Osteocyte (in vitro differentiated cells): ENCODE measurements at regions not wholly inside any gene's neighbourhood (a gene's known extent, or its start where the extent isn't known, plus 50 kb on each side); places are given as distances from the start of the nearest gene placed in this dataset.

ENCODE experiments used
- DNase-seq: peaks from one replicate; pipeline ENCODE4 v3.0.0; 2021; ENCODE audit warnings: mixed read lengths; ENCODE audit not compliant: unreplicated experiment; ENCODE audit errors: extremely low spot score
- H3K27ac Mint-ChIP-seq: one replicate; pipeline ENCODE4 v1.8.0; 2021; ENCODE audit warnings: mild to moderate bottlenecking, mixed read lengths; ENCODE audit not compliant: unreplicated experiment
- H3K27me3 Mint-ChIP-seq: one replicate; pipeline ENCODE4 v1.8.0; 2021; ENCODE audit warnings: mixed read lengths; ENCODE audit not compliant: unreplicated experiment
- H3K36me3 Mint-ChIP-seq: one replicate; pipeline ENCODE4 v1.8.0; 2021; ENCODE audit warnings: mixed read lengths; ENCODE audit not compliant: unreplicated experiment
- H3K4me1 Mint-ChIP-seq: one replicate; pipeline ENCODE4 v1.8.0; 2021; ENCODE audit warnings: mixed read lengths; ENCODE audit not compliant: unreplicated experiment
- H3K4me3 Mint-ChIP-seq: one replicate; pipeline ENCODE4 v1.8.0; 2021; ENCODE audit warnings: mild to moderate bottlenecking, moderate library complexity, mixed read lengths; ENCODE audit not compliant: unreplicated experiment
- H3K9me3 Mint-ChIP-seq: one replicate; pipeline ENCODE4 v1.8.0; 2021; ENCODE audit warnings: mixed read lengths; ENCODE audit not compliant: unreplicated experiment
- TF ChIP-seq, protein P1 (sequence below): fragments of 200-600 bp; sonication (generic); IDR thresholded peaks from 2 replicates; pipeline ENCODE4 v1.5.0; 2021; ENCODE audit warnings: antibody characterized with exemption, mild to moderate bottlenecking, moderate library complexity

DNA sequence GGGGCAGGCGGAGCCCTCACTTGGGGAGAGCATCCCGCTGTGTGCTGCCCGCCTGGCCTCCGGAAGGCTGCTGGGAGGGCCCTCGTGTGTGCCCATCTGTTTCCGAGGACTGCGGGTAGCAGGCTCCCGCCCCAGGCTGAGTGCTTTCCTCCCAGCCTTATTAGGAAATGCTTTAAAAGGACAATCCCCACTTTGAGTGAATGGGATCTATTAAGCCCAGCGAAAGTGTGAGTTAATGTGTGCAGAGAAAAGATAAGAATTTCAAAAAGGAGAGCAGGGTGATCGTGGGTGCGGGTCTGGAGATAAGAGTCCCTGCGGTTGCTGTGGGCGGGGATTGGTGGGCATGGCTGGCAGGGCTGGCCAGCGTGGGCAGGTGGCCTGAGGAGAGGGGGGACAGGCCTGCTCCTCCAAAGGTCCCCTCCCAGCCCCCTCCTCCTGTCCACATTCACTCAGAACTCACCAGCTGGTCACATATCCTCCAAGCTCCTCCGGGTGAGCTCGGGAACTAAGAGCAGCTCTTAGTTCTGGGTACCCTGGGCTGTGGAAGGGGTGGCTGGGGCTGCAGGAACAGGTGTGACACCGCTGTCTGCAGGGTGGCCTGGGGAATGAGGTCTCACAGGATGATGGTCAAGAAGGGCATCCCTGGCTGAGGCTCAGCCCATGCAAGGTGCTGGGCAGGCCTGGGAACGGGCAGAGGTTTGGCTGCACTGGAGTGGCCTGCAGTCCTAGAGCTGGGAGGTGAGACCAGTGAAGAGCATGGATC, 1260.3 kb downstream of the BRD1 start:
- Mint-ChIP-seq H3K9me3 (peaks cover 6% of the 10 kb centered on the region), H3K27me3 (no peaks in the 10 kb centered on the region), H3K4me1 (peaks cover 22% of the 10 kb centered on the region), H3K4me3 (peak overlapping the region; percentile 73), H3K27ac (no peak overlapping the region), H3K36me3 (peaks cover 5% of the 10 kb centered on the region)
- TF ChIP-seq, protein P1, sequence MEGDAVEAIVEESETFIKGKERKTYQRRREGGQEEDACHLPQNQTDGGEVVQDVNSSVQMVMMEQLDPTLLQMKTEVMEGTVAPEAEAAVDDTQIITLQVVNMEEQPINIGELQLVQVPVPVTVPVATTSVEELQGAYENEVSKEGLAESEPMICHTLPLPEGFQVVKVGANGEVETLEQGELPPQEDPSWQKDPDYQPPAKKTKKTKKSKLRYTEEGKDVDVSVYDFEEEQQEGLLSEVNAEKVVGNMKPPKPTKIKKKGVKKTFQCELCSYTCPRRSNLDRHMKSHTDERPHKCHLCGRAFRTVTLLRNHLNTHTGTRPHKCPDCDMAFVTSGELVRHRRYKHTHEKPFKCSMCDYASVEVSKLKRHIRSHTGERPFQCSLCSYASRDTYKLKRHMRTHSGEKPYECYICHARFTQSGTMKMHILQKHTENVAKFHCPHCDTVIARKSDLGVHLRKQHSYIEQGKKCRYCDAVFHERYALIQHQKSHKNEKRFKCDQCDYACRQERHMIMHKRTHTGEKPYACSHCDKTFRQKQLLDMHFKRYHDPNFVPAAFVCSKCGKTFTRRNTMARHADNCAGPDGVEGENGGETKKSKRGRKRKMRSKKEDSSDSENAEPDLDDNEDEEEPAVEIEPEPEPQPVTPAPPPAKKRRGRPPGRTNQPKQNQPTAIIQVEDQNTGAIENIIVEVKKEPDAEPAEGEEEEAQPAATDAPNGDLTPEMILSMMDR, result no peak
- peak; percentile 91 for DNase-seq

DNA sequence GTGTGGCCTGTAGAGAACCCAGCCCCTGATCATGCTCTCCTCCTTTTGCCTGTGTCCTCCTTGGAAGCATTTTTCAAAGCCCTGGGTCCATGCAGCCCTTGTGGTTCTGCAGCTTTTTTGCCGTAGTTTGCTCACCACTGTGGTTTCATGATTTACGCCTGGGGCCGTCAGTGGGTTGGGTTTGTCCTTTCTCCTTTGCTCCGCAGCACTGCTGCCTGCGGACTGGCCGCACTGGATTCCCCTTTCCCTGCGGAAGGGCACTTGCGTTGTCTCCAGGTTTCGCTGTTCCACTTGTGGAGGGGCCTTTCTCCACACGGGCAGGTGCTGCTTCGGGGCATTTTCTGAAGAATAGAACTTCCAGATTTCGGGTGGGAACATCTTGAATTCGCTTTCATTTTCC, 1260.9 kb downstream of the BRD1 start:
- H3K27ac Mint-ChIP-seq, result no peak overlapping the region
- TF ChIP-seq, protein P1, result no peak

DNA sequence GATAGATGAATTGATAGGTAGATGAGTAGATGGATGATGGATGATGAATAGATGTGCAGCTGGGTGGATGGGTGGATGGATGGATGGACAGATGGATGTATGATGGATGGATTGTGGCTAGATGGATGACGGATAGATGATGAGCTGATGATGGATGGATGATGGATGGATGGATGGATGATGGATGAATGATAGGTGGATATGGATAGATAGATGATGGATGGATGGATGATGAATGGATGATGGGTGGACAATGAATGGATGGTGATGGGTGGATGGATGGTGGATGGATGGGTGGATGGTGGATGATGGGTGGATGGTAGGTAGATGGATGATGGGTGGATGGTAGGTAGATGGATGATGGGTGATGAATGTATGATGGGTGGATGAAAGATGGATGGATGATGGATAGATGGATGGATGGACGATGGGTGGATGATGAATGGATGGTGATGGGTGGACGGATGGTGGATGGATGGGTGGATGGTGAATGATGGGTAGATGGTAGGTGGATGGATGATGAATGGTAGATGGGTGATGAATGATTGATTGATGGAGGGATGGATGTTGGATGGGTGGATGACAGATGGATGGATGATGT, 1261.7 kb downstream of the BRD1 start:
- Mint-ChIP-seq H3K36me3 (peaks cover 5% of the 10 kb centered on the region), H3K9me3 (no peaks in the 10 kb centered on the region), H3K4me1 (peaks cover 22% of the 10 kb centered on the region), H3K27ac (no peak overlapping the region), H3K4me3 (no peak overlapping the region), H3K27me3 (no peaks in the 10 kb centered on the region)
- no peak for DNase-seq
- TF ChIP-seq, protein P1, result no peak

More for the DNA sequence above, 1260.9 kb downstream of the BRD1 start:
- peaks cover 5% of the 10 kb centered on the region for H3K36me3 Mint-ChIP-seq
- no peak for DNase-seq
- peaks cover 2% of the 10 kb centered on the region for H3K9me3 Mint-ChIP-seq
- H3K4me1 Mint-ChIP-seq, result peaks cover 22% of the 10 kb centered on the region
- no peaks in the 10 kb centered on the region for H3K27me3 Mint-ChIP-seq
- H3K4me3 Mint-ChIP-seq, result peak overlapping the region; percentile 73

DNA sequence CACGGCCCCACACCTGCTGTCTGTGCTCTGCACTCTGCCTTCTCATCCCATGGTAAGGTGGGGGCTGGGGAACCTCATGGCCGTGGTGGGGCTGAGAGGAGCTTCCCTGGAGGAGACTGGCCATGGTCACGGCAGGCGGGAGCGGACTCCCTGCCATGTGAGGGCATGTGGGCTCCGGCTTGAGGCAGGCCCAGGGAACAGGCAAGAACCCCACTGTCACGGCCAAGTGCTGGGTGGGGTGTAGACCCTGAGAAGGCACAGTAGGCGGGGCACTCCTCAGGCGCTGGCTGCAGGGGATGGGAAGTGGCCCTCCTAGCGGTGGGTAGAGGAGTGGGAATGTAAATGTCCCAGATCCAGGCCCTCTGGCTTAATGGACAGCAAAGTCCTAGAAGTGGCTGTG, 1262.7 kb downstream of the BRD1 start:
- Mint-ChIP-seq H3K27me3 (no peaks in the 10 kb centered on the region), H3K9me3 (no peaks in the 10 kb centered on the region), H3K4me1 (peaks cover 22% of the 10 kb centered on the region)

DNA sequence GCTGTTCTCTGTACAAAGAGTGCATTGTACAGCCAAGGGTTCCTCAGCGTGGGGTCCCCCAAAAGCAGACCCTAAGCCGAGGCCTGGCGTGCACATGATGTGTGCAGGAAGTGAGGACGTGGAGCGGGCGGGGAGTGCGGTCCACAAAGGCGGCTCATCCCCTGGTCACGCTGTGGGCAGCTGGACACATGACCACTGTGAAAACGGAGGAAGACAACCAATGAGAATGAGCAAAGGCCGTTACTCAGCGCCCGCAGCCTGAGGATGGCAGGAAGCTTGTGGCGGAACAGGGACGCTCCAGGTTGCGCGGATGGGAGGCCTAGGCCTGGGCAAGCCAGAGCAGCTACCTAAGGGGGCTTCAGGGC, 1263.7 kb downstream of the BRD1 start:
- TF ChIP-seq, protein P1, result no peak
- no peak overlapping the region for H3K27ac Mint-ChIP-seq
- H3K27me3 Mint-ChIP-seq, result no peaks in the 10 kb centered on the region
- no peak for DNase-seq
- no peaks in the 10 kb centered on the region for H3K36me3 Mint-ChIP-seq
- no peaks in the 10 kb centered on the region for H3K9me3 Mint-ChIP-seq
- no peak overlapping the region for H3K4me3 Mint-ChIP-seq
- peaks cover 22% of the 10 kb centered on the region for H3K4me1 Mint-ChIP-seq

More for the DNA sequence above, 1262.7 kb downstream of the BRD1 start:
- no peak overlapping the region for H3K27ac Mint-ChIP-seq
- DNase-seq, result no peak
- H3K4me3 Mint-ChIP-seq, result no peak overlapping the region
- H3K36me3 Mint-ChIP-seq, result no peaks in the 10 kb centered on the region
- TF ChIP-seq, protein P1, result no peak
